Epithelial cell of esophagus (primary cell): ENCODE measurements at regions not wholly inside any gene's neighbourhood (a gene's known extent, or its start where the extent isn't known, plus 50 kb on each side); places are given as distances from the start of the nearest gene placed in this dataset.
A peak's percentile ranks its signal among the peaks of the same experiment; 100 is the strongest.

Source experiments
- DNase-seq: peaks from one replicate; pipeline ENCODE4 v3.0.0; 2010; ENCODE audit warnings: low read depth
- H3K4me3 ChIP-seq: 2 replicates; pipeline ENCODE4 v1.5.1; 2011; ENCODE audit warnings: mild to moderate bottlenecking, low read length, control low read depth
- CTCF ChIP-seq: IDR thresholded peaks from 2 replicates; pipeline ENCODE4 v1.5.1; 2011; ENCODE audit warnings: low read depth, mild to moderate bottlenecking, low read length, control low read depth, inconsistent platforms; ENCODE audit not compliant: insufficient read depth; ENCODE audit errors: missing control alignments

GRCh38 chr18:61957801-61958516 lies 65.2 kb upstream of the RNF152 start:
- peak; percentile 26 for TF ChIP-seq CTCF
- DNase-seq, result peak; percentile 27
- H3K4me3 ChIP-seq, result no peak overlapping the region

- no peak overlapping the region for H3K4me3 ChIP-seq
- no peak for TF ChIP-seq CTCF
- no peak for DNase-seq
These were observed 62.8 kb upstream of the RNF152 start for GRCh38 chr18:61955644-61956043.

DNA sequence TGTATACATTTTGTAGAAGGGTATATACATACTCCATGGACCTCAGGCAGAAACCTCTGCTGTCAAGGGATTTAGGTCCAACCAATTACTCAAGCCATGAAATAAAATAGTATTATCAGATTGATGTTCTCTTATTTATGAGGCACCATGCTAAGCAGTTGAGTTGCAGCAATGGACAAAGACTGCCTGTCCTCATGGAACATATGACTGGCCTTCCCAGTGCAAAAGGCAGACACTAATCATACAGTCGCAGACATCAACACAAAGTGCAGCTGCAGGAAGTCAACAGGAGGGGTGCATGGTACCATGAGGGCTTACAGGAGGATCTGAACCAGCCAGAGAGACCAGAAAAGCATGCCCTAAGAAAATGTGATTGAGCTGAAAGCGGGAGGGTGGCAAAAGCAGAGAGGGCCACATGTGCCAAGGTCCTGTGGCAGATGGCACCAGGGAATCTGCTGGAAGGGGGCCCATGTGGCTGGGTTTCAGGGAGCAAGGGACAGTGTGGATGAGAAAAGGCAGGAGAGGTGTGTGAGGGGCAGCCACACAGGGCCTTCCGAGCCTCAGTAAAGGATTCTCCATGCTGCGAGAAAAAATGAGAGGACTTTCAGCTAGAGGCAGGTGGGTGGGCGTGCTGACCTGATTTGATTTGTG lies 61.4 kb upstream of the RNF152 start:
- no peak for TF ChIP-seq CTCF
- DNase-seq, result no peak
- H3K4me3 ChIP-seq, result no peak overlapping the region

DNA sequence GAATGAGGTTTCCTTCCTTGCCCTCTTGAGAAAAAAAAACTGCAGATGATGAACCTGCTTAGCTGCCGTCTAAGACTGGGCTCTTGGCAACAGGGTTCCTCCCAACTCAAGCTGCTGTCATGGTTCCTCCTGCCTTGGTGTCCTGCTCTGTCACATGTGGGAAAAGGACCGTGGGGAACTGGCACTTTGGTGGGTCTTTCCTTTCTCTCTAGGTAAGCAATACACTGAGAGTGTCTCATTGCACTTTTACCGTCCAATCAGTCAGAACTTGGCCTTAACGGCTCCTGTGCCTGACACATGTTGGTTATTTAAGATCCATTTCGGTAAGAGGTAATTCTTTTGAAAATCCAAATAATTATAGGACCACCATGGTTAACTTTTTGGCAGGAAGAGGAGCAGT lies 60.8 kb upstream of the RNF152 start:
- TF ChIP-seq CTCF, result no peak
- H3K4me3 ChIP-seq, result no peak overlapping the region
- no peak for DNase-seq

GRCh38 chr18:61953161-61953560 lies 60.4 kb upstream of the RNF152 start:
- no peak for DNase-seq
- no peak overlapping the region for H3K4me3 ChIP-seq
- TF ChIP-seq CTCF, result no peak

DNA sequence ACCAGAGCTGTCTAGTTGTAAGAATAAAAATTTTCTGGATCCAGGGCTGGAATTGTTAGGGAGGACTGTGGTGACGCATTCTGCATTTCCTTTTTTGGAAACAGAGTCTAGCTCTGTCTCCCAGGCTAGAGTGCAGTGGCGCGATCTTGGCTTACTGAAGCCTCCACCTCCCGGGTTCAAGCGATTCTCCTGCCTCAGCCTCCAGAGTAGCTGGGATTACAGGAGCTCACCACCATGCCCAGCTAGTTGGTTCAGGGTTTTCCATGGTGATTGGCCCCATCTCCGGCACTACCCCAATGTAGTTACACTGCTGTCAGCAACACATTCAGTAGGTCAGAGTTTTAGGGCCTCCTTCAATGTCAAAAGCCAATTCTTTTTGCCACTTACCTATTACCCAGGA lies 58.6 kb upstream of the RNF152 start:
- no peak for TF ChIP-seq CTCF
- no peak overlapping the region for H3K4me3 ChIP-seq
- DNase-seq, result no peak

- H3K4me3 ChIP-seq, result no peak overlapping the region
- DNase-seq, result no peak
- TF ChIP-seq CTCF, result no peak
These were observed 57.6 kb upstream of the RNF152 start for GRCh38 chr18:61950371-61950770.
